Left ventricle myocardium superior (tissue), 1 donor: ENCODE measurements at regions not wholly inside any gene's neighbourhood (a gene's known extent, or its start where the extent isn't known, plus 50 kb on each side); places are given as distances from the start of the nearest gene placed in this dataset.
"Not testable (repeated sequence)": the region's sequence is repeated elsewhere in the genome, so short reads cannot be mapped to it uniquely, and the experiment has no call there.

Experiments
- ATAC-seq: fragments of 200-7000 bp; cut with Tn5 transposase; one replicate; pipeline ENCODE4 v1.9.1; 2020; ENCODE audit warnings: mild to moderate bottlenecking, moderate library complexity
- DNase-seq: peaks from one replicate; pipeline ENCODE4 v3.0.0-alpha.2; 2020
- intact Hi-C: fragments of 100-400 bp; cut with micrococcal nuclease; formaldehyde crosslinking; loops from one replicate; pipeline ENCODE4 v1.11.0; 2022
- donor health status: DM: no; HTN: yes; CAD: no; lungs with severe emphysema.

- DNase-seq (no peak), ATAC-seq (no peak)
- intact Hi-C loops, result no loop called here
Measured at GRCh38 chr9:73880101-73880500, 617.0 kb upstream of the RORB start.

- intact Hi-C loops, result no loop called here
- no peak for DNase-seq
- no peak for ATAC-seq
Measured at GRCh38 chr9:73889023-73889422, 608.1 kb upstream of the RORB start.

- ATAC-seq, result no peak
- intact Hi-C loops, result no loop called here
- DNase-seq, result no peak
Measured at GRCh38 chr9:73890685-73891277, 606.4 kb upstream of the RORB start.

- ATAC-seq, result no peak
- no peak for DNase-seq
- intact Hi-C loops, result no loop called here
Measured at GRCh38 chr9:73892335-73892734, 604.8 kb upstream of the RORB start.

GRCh38 chr9:73893230-73893629 lies 603.9 kb upstream of the RORB start:
- ATAC-seq, result no peak
- intact Hi-C loops, result no loop called here

GRCh38 chr9:73896061-73896460 lies 601.1 kb upstream of the RORB start:
- DNase-seq (no peak), ATAC-seq (no peak)
- intact Hi-C loops, result no loop called here

More at GRCh38 chr9:73893230-73893629, 603.9 kb upstream of the RORB start:
- DNase-seq, result no peak

GRCh38 chr9:73906671-73907070 lies 590.5 kb upstream of the RORB start:
- DNase-seq (no peak), ATAC-seq (no peak)
- intact Hi-C loops, result no loop called here

- DNase-seq, result no peak
- intact Hi-C loops, result no loop called here
- no peak for ATAC-seq
Measured at GRCh38 chr9:73911804-73912203, 585.3 kb upstream of the RORB start.

- ATAC-seq (no peak), DNase-seq (no peak)
- intact Hi-C loops, result no loop called here
Measured at GRCh38 chr9:73916016-73916673, 581.0 kb upstream of the RORB start.

- intact Hi-C loops, result no loop called here
- ATAC-seq (no peak), DNase-seq (no peak)
Measured at GRCh38 chr9:73919712-73920111, 577.4 kb upstream of the RORB start.

- ATAC-seq, result no peak
- intact Hi-C loops, result no loop called here
Measured at GRCh38 chr9:73923796-73924195, 573.3 kb upstream of the RORB start.

GRCh38 chr9:73951147-73951546 lies 546.0 kb upstream of the RORB start:
- DNase-seq (no peak), ATAC-seq (no peak)
- intact Hi-C loops, result no loop called here

More at GRCh38 chr9:73923796-73924195, 573.3 kb upstream of the RORB start:
- DNase-seq, result no peak

GRCh38 chr9:73962792-73963191 lies 534.3 kb upstream of the RORB start:
- intact Hi-C loops, result no loop called here

GRCh38 chr9:73969936-73970335 lies 527.2 kb upstream of the RORB start:
- ATAC-seq (no peak), DNase-seq (no peak)
- intact Hi-C loops, result no loop called here

More at GRCh38 chr9:73962792-73963191, 534.3 kb upstream of the RORB start:
- ATAC-seq (no peak), DNase-seq (no peak)

GRCh38 chr9:73976424-73976823 lies 520.7 kb upstream of the RORB start:
- intact Hi-C loops, result not testable (repeated sequence)

GRCh38 chr9:73979894-73980264 lies 517.3 kb upstream of the RORB start:
- intact Hi-C loops, result no loop called here
- ATAC-seq, result no peak
- DNase-seq, result no peak

More at GRCh38 chr9:73976424-73976823, 520.7 kb upstream of the RORB start:
- not testable (repeated sequence) for DNase-seq, ATAC-seq

- intact Hi-C loops, result no loop called here
- no peak for ATAC-seq
- DNase-seq, result no peak
Measured at GRCh38 chr9:73980754-73981153, 516.4 kb upstream of the RORB start.

- DNase-seq (no peak), ATAC-seq (no peak)
- intact Hi-C loops, result no loop called here
Measured at GRCh38 chr9:73981405-73981804, 515.7 kb upstream of the RORB start.

- DNase-seq, result no peak
- ATAC-seq, result no peak
- intact Hi-C loops, result no loop called here
Measured at GRCh38 chr9:73995836-73996235, 501.3 kb upstream of the RORB start.

- ATAC-seq (no peak), DNase-seq (no peak)
- intact Hi-C loops, result no loop called here
Measured at GRCh38 chr9:73996844-73997243, 500.3 kb upstream of the RORB start.

GRCh38 chr9:74001382-74001781 lies 495.8 kb upstream of the RORB start:
- DNase-seq (no peak), ATAC-seq (no peak)
- intact Hi-C loops, result no loop called here
